ENCODE measurements at regions not wholly inside any gene's neighbourhood (a gene's known extent, or its start where the extent isn't known, plus 50 kb on each side); places are given as distances from the start of the nearest gene placed in this dataset.
A peak's percentile ranks its signal among the peaks of the same experiment; 100 is the strongest.
"Not testable (repeated sequence)": the region's sequence is repeated elsewhere in the genome, so short reads cannot be mapped to it uniquely, and the experiment has no call there.

DNA sequence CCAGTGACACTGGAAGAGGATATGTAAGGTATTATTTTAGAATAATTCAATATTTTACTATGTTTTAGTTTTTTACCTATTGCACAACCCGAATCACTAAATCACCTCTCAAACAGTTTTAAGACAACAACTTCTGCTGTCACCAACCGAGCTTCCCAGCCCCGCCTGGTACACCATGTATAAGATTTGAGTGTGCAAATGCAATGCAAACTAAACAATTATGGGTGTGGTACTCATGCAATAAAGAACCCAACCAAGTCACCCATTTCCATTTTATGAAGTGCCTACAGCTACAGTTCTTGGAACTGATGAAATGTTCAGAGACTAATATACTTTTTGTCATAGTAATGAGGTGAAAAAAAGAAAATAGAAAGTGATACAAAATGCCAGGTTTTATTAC, 256.2 kb downstream of the TAFA4 start:
- DNase-seq = no peak
- Mint-ChIP-seq H3K27ac (no peak overlapping the region), H3K36me3 (no peaks in the 10 kb centered on the region), H3K4me1 (no peaks in the 10 kb centered on the region), H3K27me3 (no peaks in the 10 kb centered on the region), H3K4me3 (no peak overlapping the region), H3K9me3 (peaks cover 0 to 2% (median 0%) of the 10 kb centered on the region in 7 donors)
- ATAC-seq (ENCODE audit: low read depth in 2 of 2) = no peak

DNA sequence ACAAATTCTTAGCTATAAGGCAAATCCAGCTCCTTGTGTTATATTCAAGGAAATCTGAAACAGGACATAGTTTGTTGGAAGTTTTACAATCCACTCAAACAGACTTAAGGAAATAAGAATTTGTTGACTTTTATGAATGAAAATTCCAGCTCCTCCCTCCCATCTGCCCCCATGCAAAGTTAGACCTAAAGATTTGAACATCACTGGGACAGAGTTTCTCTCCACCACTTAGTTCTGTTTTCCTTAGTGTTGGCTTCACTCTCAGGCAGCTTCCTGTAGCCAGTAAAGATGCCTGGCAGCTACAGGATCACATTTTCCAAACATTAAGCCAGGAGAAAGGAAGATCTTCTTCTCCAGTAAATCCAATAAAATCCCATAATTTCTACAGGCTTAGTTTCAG, 265.0 kb downstream of the TAFA4 start:
- no peak overlapping the region for H3K27ac Mint-ChIP-seq
- H3K27me3 Mint-ChIP-seq = no peaks in the 10 kb centered on the region
- no peaks in the 10 kb centered on the region for H3K9me3 Mint-ChIP-seq
- DNase-seq (no peak), ATAC-seq (ENCODE audit: low read depth in 2 of 2) (no peak)
- no peaks in the 10 kb centered on the region for H3K36me3 Mint-ChIP-seq
- no peak overlapping the region for H3K4me3 Mint-ChIP-seq
- no peaks in the 10 kb centered on the region for H3K4me1 Mint-ChIP-seq

DNA sequence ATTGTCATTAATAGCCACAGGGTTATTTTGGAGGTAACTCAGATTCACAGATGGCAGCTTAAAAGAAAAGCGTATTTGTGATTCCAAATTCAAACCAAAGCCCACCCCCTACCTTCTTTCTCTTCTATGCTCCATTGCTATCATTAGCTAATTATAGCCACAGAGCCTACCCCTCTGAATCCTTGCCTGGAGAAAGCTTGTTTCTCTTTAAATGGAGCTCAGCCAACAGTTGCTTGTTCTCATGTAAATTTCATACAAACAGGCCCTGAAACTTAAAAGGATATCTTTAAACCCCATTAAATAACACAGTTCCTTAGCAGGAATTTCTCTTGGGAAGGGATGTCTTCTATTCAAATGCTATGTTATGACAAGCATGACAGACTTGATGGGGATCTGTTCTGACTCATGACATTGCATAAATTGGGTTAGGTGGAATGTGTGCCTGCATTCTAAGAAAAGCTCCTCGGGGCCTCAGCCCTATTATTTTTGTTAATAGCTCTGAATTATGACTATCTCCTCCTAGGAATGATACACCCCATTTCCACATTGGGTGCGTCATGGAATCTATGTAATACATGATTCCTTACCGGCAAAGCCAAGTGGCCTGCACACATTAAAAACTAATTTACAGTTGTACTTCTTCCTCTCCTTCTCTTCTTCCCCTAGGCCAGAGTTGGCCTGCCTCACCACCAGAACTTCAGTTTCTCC, 265.8 kb downstream of the TAFA4 start:
- Mint-ChIP-seq H3K27ac (no peak overlapping the region), H3K9me3 (no peaks in the 10 kb centered on the region), H3K27me3 (no peaks in the 10 kb centered on the region), H3K36me3 (no peaks in the 10 kb centered on the region), H3K4me3 (no peak overlapping the region), H3K4me1 (no peaks in the 10 kb centered on the region)
- ATAC-seq (ENCODE audit: low read depth in 2 of 2) (no peak), DNase-seq (no peak)

DNA sequence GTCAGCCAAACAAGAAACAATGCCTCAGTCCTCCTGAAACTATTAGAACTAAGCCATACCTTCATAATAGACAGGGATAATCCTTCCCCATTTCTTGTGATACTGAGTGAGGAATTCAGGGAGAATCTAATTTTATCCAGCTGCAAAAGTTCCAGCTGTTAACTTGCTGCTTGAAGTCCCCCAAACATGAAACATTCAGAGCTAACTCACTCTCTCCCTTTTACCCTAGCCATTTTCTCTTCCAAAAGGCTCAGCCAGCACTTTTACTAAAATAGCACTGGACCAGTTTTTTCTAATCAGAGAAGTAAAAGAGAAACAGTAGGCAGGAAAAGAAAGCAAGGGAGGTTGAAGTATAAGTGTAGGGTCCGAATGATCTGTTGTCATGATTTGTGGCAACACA, 268.1 kb downstream of the TAFA4 start:
- H3K4me1 Mint-ChIP-seq = no peaks in the 10 kb centered on the region
- H3K4me3 Mint-ChIP-seq = no peak overlapping the region
- H3K27me3 Mint-ChIP-seq = no peaks in the 10 kb centered on the region

DNA sequence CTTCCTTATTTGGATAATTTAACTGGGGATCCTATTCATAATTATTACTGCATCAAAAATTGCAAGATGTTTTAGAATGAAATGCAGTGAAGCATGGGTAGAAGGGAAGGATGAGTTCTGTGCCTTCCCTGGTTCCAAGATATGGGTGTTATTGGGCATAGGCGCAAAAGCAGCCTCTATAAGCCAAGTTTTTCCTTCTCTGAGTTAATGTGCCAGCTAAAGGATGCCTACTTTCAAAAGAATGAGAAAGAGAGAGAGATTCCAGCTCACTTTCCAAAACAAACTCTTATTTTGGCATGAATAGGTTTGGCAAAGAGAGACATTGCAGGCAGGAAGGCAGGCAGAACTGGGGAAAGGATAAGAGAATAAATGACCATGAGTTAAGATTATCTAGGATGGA, 270.2 kb downstream of the TAFA4 start:
- H3K4me1 Mint-ChIP-seq = no peaks in the 10 kb centered on the region
- no peaks in the 10 kb centered on the region for H3K9me3 Mint-ChIP-seq
- no peak for ATAC-seq (ENCODE audit: low read depth in 2 of 2)
- H3K27me3 Mint-ChIP-seq = no peaks in the 10 kb centered on the region
- DNase-seq = no peak
- H3K4me3 Mint-ChIP-seq = no peak overlapping the region
- H3K36me3 Mint-ChIP-seq = no peaks in the 10 kb centered on the region
- no peak overlapping the region for H3K27ac Mint-ChIP-seq

More for the DNA sequence above, 268.1 kb downstream of the TAFA4 start:
- ATAC-seq (ENCODE audit: low read depth in 2 of 2) (no peak), DNase-seq (no peak)
- H3K9me3 Mint-ChIP-seq = no peaks in the 10 kb centered on the region
- H3K27ac Mint-ChIP-seq = no peak overlapping the region
- H3K36me3 Mint-ChIP-seq = no peaks in the 10 kb centered on the region

DNA sequence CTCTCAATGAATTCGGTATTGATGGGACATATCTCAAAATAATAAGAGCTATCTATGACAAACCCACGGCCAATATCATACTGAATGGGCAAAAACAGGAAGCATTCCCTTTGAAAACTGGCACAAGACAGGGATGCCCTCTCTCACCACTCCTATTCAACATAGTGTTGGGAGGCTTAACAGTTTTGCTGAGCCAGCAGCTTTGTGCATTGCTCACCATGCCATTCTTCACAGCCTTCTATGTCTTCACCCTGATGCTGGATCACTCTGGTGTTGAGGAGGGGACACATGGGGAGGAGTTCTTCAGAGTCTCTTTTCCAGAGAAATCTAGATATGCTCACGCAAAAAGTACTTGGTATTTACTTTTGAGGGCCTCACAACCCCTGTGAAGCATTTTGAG, 281.7 kb downstream of the TAFA4 start:
- not testable (repeated sequence) for H3K9me3 Mint-ChIP-seq; H3K27ac Mint-ChIP-seq; H3K36me3 Mint-ChIP-seq; H3K4me1 Mint-ChIP-seq; H3K4me3 Mint-ChIP-seq; ATAC-seq (ENCODE audit: low read depth in 2 of 2); H3K27me3 Mint-ChIP-seq; DNase-seq

DNA sequence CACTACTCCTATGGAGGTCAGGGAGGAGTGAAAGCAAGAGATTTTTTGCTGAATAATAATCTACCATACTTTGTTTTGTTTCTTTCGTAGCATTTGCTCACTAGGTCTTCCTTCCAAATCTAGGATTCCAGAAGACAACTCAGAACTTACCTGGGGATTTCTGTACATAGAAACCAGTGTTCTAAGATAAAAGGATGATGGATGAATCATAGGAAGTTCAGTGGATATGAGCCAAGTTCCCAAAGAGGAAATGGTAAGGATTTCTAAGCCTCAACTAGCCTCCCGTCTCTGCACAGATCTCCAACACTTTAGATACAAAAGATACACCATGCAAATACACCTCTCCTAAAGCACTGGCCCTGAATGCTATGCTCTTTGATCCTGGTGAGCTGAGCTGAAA, 283.9 kb downstream of the TAFA4 start:
- no peaks in the 10 kb centered on the region for H3K4me1 Mint-ChIP-seq
- no peak overlapping the region for H3K4me3 Mint-ChIP-seq
- H3K27ac Mint-ChIP-seq = no peak overlapping the region

DNA sequence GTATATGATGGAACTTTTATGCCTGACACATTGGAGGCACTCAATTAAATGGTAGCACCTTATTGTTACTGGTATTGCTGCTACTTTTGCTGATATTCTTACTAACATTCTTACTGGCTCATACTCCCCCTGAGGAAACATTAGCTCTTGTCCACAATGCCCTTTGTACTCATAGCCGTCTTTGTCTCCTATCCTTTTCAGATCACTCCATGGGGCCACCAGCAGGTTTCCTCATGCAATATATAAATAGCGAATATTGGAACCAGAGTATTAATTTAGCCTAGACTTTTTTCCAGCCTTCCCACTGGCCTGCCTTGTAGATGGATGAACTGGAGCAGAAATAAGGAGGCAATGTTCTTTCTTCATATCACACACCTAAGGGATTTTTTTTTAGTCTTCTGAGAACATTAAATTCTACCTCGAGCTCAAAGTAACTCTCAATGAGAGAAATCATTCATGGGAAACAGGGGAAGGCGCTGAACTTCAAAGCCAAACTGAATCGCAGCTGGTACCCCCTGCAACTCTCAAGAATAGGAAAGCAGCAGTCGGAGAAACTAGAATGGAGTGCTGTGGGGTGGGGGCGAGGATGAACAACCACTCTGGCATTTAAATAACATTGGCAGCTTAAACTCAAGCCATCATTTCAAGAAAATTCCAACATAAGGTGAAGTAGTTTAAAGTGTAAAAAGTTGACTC, 300.3 kb downstream of the TAFA4 start:
- Mint-ChIP-seq H3K4me3 (no peak overlapping the region), H3K4me1 (no peaks in the 10 kb centered on the region), H3K27me3 (no peaks in the 10 kb centered on the region), H3K9me3 (peaks cover 0 to 10% (median 3%) of the 10 kb centered on the region in 7 donors), H3K27ac (no peak overlapping the region), H3K36me3 (no peaks in the 10 kb centered on the region)
- ATAC-seq (ENCODE audit: low read depth in 2 of 2) (no peak), DNase-seq (no peak)

More for the DNA sequence above, 283.9 kb downstream of the TAFA4 start:
- DNase-seq (no peak), ATAC-seq (ENCODE audit: low read depth in 2 of 2) (no peak)
- no peaks in the 10 kb centered on the region for H3K36me3 Mint-ChIP-seq
- H3K9me3 Mint-ChIP-seq = peaks cover 0 to 4% (median 0%) of the 10 kb centered on the region in 7 donors
- H3K27me3 Mint-ChIP-seq = no peaks in the 10 kb centered on the region

DNA sequence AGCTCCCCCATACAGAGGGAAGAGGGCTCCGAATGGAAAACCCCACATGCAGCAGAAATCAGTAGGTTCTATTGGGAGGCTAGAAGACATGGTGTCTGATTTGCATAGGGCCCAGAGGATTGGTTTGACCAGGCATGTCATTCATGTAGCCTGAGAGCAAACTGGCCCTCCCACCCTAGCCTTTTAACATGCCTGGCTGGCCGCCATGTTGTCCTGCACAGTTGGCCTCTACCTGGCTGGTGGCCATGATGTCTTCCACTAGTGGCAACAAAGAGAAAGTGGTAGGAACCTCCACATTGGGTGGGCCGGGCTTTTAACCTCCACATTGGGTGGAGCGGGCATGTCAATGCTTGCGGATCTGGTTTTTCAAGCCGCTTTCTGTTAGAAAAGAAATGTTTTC, 312.1 kb downstream of the TAFA4 start:
- Mint-ChIP-seq H3K27me3 (no peaks in the 10 kb centered on the region), H3K4me3 (no peak overlapping the region), H3K4me1 (no peaks in the 10 kb centered on the region), H3K9me3 (peaks cover 0 to 16% (median 10%) of the 10 kb centered on the region in 7 donors), H3K27ac (no peak overlapping the region), H3K36me3 (no peaks in the 10 kb centered on the region)
- no peak for DNase-seq
- ATAC-seq (ENCODE audit: low read depth in 2 of 2) = no peak

DNA sequence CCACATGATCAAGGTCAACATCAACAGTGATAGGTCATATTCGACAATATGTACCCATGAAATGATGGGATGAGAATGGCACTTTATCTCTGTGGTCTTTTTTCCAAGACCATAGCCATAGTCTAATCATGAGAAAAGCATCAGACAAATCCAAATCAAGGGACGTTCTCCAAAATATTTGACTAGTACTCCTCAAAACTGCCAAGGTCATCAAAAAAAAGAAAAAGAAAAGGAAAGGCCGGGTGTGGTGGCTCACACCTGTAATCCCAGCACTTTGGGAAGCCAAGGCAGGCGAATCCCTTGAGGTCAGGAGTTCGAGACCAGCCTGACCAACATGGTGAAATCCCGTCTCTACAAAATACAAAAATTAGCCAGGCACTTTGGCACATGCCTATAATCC, 318.3 kb downstream of the TAFA4 start:
- ATAC-seq (ENCODE audit: low read depth in 2 of 2) = no peak
- peaks cover 0 to 4% of the 10 kb centered on the region in 2 donors for H3K36me3 Mint-ChIP-seq
- H3K27ac Mint-ChIP-seq = no peak overlapping the region
- peaks cover 2 to 29% (median 14%) of the 10 kb centered on the region in 7 donors for H3K9me3 Mint-ChIP-seq
- H3K27me3 Mint-ChIP-seq = no peaks in the 10 kb centered on the region
- H3K4me3 Mint-ChIP-seq = no peak overlapping the region
- DNase-seq = no peak
- H3K4me1 Mint-ChIP-seq = no peaks in the 10 kb centered on the region

DNA sequence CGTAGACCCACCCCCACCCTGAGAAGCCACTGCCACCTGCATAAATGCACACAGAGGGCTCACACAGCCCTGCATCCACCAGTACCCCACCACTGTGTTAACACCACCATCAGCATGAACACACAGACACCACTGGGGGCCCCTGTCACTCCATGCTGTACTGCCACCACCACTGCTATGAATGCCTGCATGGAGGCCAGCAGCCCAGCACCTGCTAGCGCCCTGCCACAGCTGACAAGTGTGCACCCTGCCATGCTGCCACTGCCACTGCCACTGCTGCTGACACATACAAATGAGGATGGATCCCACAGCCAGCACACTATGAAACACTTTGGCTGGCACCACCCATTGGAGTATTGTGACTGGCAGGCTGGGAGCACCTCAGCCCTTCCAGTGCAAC, 361.0 kb downstream of the TAFA4 start:
- Mint-ChIP-seq H3K4me3 (no peak overlapping the region), H3K4me1 (no peaks in the 10 kb centered on the region), H3K27ac (peak overlapping the region in 1 of 6 donors; percentile 53), H3K36me3 (no peaks in the 10 kb centered on the region), H3K27me3 (no peaks in the 10 kb centered on the region), H3K9me3 (peaks cover 0 to 13% (median 4%) of the 10 kb centered on the region in 7 donors)
- DNase-seq = no peak
- ATAC-seq (ENCODE audit: low read depth in 2 of 2) = no peak

DNA sequence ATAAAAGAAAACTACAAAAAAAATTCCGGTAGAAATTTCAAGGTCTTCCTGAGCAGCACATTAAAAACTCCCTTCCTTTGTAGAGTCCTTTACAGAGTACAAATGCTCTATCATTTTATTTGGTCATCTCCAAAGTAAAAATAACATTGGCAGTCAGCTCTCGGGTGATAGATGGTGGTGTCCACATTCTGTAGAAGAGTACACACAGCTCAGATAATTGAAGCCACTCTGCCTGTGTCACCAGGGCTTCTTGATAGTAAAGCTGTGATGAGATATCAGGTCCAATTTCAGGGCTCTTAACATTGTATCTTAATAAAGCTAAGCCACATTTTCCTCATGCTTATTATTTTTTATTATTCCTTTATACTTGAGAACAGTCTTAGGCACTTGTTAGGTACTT, 371.6 kb downstream of the TAFA4 start:
- no peak for ATAC-seq (ENCODE audit: low read depth in 2 of 2)
- H3K27me3 Mint-ChIP-seq = no peaks in the 10 kb centered on the region
- H3K4me1 Mint-ChIP-seq = no peaks in the 10 kb centered on the region
- H3K9me3 Mint-ChIP-seq = peaks cover 0 to 7% (median 1%) of the 10 kb centered on the region in 7 donors
- H3K4me3 Mint-ChIP-seq = no peak overlapping the region
- no peak for DNase-seq
- no peak overlapping the region for H3K27ac Mint-ChIP-seq
- no peaks in the 10 kb centered on the region for H3K36me3 Mint-ChIP-seq

DNA sequence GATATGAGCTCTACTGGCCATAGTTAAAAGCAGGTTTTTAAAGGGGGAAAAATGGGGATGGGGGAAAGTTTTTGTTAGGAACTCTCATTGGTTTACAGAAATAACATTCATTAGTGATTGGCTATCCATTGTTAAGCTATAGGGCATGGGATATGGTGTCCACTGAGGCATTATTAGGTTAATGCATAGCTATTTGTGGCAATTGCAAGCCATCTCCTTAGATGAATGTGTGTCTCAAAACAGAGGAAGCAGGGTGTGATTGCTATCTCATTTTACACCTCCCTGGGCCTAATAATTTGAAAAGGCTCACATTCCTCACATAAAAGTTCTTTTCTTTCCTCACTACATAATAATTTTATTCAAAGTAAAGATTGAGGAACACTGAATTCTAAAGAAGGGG, 396.6 kb downstream of the TAFA4 start:
- no peaks in the 10 kb centered on the region for H3K36me3 Mint-ChIP-seq
- no peak overlapping the region for H3K27ac Mint-ChIP-seq
- ATAC-seq (ENCODE audit: low read depth in 2 of 2) (no peak), DNase-seq (no peak)
- H3K4me3 Mint-ChIP-seq = no peak overlapping the region
- no peaks in the 10 kb centered on the region for H3K27me3 Mint-ChIP-seq
- H3K4me1 Mint-ChIP-seq = no peaks in the 10 kb centered on the region
- H3K9me3 Mint-ChIP-seq = peaks cover 0 to 10% (median 3%) of the 10 kb centered on the region in 7 donors

DNA sequence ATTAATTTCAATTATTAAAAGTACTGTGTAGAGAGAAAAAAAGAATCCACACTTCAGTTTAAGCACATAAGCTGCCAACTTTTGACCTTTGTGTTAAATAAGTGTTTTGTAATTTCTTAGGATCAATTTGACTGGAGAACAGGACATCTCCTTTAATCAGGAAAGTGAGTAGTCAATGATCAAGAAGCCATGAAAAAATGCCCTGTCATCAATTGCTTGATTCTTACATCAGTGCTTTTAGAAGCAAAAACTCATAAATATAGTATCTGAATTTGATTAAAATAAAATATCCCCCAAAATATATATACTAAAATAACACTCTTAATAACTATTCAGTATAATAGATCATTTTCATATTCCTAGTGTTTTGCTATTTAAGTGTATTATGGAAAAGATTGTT, 409.0 kb downstream of the TAFA4 start:
- Mint-ChIP-seq H3K27me3 (no peaks in the 10 kb centered on the region), H3K27ac (no peak overlapping the region), H3K4me3 (no peak overlapping the region), H3K9me3 (peaks cover 0 to 11% (median 0%) of the 10 kb centered on the region in 7 donors), H3K4me1 (no peaks in the 10 kb centered on the region), H3K36me3 (no peaks in the 10 kb centered on the region)
- no peak for DNase-seq
- no peak for ATAC-seq (ENCODE audit: low read depth in 2 of 2)
